ENCODE measurements at regions not wholly inside any gene's neighbourhood (a gene's known extent, or its start where the extent isn't known, plus 50 kb on each side); places are given as distances from the start of the nearest gene placed in this dataset.
"Not testable (repeated sequence)": the region's sequence is repeated elsewhere in the genome, so short reads cannot be mapped to it uniquely, and the experiment has no call there.

DNA sequence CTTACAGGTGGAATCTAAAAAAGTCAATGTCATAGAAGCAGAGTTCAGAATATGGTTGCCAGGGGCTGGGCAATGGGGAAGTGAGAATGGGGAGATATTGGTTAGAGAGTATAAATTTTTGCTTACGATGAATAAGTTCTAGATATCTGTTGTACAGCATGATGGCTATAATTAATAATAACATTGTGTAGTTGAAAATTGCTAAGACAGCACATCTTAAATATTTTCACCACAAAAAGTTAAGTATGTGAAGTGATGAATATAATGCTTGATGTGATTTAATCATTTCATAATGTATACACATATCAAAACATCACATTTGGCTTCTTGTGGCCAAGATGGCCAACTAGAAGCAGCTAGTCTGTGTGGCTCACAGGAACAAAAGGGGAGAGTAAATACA lies 425.9 kb upstream of the ACO1 start:
- FAIRE-seq, result no peak

GRCh38 chr9:31969552-31969951 lies 414.9 kb upstream of the ACO1 start:
- DNase-seq (ENCODE audit: low spot score) (no peak), FAIRE-seq (no peak)

More for the DNA sequence above, 425.9 kb upstream of the ACO1 start:
- no peak for DNase-seq (ENCODE audit: low spot score)

DNA sequence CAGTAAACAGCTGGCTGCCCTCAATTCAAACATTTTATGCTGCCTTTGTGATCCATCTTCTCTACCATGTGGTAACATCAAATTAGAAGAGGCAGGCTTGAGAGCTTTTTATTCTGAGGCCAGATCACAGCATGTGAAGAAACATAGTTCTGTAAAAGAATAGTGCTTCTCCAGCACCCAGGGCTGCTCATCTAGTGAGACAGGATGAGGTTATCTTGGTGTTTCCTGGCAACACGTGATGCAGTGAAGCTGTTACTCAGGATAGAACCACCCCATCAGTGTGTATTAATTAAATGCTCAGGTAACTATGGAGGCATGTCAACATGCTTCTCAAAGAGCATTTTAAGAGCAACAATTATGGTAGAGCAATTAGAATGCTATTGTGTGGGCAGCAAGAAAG lies 400.5 kb upstream of the ACO1 start:
- no peak for DNase-seq (ENCODE audit: low spot score)
- no peak for FAIRE-seq

GRCh38 chr9:31996331-31996730 lies 388.1 kb upstream of the ACO1 start:
- DNase-seq (ENCODE audit: low spot score) (no peak), FAIRE-seq (no peak)

GRCh38 chr9:32004431-32005076 lies 379.9 kb upstream of the ACO1 start:
- FAIRE-seq (no peak), DNase-seq (ENCODE audit: low spot score) (no peak)

- FAIRE-seq, result no peak
Measured at GRCh38 chr9:32010322-32010721, 374.1 kb upstream of the ACO1 start.

GRCh38 chr9:32011049-32011448 lies 373.4 kb upstream of the ACO1 start:
- FAIRE-seq, result no peak

More at GRCh38 chr9:32010322-32010721, 374.1 kb upstream of the ACO1 start:
- DNase-seq (ENCODE audit: low spot score), result no peak

DNA sequence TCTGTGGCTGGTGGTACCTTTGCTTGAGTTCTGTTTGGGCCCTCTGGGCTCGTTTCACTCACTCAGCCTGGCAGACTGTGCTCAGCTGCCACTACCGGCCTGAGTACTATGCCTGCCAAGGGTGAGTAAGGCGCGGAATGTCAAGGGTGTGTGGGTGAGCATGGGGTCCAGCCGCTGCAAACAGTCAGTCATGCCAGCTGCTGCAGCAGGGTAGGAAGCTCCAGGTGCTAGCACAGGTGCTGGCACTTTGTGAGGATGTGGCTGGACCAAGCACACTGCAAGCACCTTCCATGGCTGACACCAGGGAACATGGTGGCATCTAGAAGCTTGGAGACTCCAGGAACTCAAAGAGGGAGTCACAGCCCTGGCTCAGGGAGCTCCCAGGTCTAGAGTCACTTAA lies 368.6 kb upstream of the ACO1 start:
- DNase-seq (ENCODE audit: low spot score), result no peak
- no peak for FAIRE-seq

More at GRCh38 chr9:32011049-32011448, 373.4 kb upstream of the ACO1 start:
- no peak for DNase-seq (ENCODE audit: low spot score)

DNA sequence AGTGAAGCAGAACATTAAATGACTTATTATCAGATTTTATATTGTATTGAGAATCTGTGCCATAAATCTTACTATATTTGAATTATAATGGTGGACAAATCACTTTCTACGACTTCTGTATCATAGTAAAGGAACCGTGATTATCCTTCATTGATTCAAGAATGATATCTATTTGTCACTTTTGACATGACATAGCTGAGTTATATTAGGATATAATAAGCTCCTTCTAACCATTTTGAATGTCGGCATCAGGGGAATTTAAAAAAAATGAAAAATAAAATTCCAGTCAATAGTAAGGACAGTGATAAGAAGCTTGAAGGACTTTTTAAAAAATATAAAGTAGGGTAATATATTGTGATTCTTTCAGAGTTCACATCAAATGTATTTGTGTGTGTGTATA lies 338.9 kb upstream of the ACO1 start:
- no peak for FAIRE-seq
- DNase-seq (ENCODE audit: low spot score), result no peak

GRCh38 chr9:32067261-32067660 lies 317.2 kb upstream of the ACO1 start:
- DNase-seq (ENCODE audit: low spot score) (no peak), FAIRE-seq (no peak)

GRCh38 chr9:32069169-32069813 lies 315.2 kb upstream of the ACO1 start:
- FAIRE-seq, result no peak
- DNase-seq (ENCODE audit: low spot score), result no peak

GRCh38 chr9:32069969-32070368 lies 314.5 kb upstream of the ACO1 start:
- DNase-seq (ENCODE audit: low spot score) (no peak), FAIRE-seq (no peak)

- DNase-seq (ENCODE audit: low spot score), result no peak
- FAIRE-seq, result no peak
Measured at GRCh38 chr9:32072570-32072969, 311.9 kb upstream of the ACO1 start.

- DNase-seq (ENCODE audit: low spot score) (no peak), FAIRE-seq (no peak)
Measured at GRCh38 chr9:32092031-32092430, 292.4 kb upstream of the ACO1 start.

GRCh38 chr9:32117291-32117690 lies 267.2 kb upstream of the ACO1 start:
- DNase-seq (ENCODE audit: low spot score) (no peak), FAIRE-seq (no peak)

- DNase-seq (ENCODE audit: low spot score) (no peak), FAIRE-seq (no peak)
Measured at GRCh38 chr9:32128546-32128945, 255.9 kb upstream of the ACO1 start.

DNA sequence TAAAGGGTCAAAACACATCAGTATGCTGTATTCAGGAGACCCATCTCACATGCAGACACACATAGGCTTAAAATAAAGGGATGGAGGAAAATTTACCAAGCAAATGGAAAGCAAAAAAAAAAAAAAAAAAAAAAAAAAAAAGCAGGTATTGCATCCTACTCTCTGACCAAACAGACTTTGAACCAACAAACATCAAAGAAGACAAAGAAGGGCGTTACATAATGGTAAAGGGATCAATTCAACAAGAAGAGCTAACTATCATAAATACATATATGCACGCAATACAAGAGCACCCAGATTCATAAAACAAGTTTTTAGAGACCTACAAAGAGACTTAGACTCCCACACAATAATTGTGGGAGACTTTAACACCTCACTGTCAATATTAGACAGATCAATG lies 253.7 kb upstream of the ACO1 start:
- not testable (repeated sequence) for FAIRE-seq; DNase-seq (ENCODE audit: low spot score)

DNA sequence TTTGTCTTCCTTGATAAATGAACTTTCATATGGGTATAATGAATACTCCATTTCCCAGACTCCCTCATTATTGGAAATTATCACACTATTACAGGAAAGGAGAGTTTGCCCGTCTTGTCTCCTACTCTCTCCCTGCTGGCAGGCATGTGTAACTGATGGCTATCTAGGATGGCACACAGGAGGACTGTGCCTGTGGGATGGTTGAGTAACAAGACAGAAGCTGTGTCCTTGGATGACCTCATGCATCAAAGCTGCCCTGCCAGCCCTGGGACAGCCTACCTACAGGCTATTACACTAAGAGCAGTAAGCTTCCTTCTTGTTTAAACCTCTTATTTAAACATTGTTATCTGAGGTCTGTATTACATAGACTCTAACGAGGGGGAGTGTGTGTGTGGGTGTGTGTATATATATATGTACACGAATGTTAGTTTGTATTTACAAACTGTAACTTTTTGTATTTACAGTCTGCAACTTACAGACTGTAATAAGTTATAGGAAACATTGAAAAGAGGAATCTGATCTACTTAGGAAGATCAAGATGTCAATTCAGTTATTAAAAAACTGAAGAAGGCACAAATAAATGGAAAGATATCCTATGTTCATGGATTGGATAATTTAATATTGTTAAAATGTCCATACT lies 247.6 kb upstream of the ACO1 start:
- FAIRE-seq, result no peak
- DNase-seq (ENCODE audit: low spot score), result no peak

- no peak for FAIRE-seq
- no peak for DNase-seq (ENCODE audit: low spot score)
Measured at GRCh38 chr9:32142074-32142473, 242.4 kb upstream of the ACO1 start.

DNA sequence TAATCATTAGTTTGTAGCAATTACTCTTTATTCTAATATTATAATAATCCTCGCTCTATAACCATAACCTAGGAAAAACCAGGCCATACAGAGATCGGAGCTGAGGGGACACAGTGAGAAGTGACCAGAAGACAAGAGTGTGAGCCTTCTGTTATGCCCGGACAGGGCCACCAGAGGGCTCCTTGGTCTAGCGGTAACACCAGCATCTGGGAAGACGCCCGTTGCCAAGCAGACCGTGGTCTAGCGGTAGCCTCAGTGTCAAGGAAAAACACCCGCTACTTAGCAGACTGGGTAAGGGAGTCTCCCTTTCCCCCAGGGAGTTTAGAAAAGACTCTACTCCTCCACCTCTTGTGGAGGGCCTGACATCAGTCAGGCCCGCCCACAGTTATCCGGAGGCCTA lies 235.9 kb upstream of the ACO1 start:
- FAIRE-seq; DNase-seq (ENCODE audit: low spot score): not testable (repeated sequence)

- FAIRE-seq, result no peak
Measured at GRCh38 chr9:32161209-32161608, 223.2 kb upstream of the ACO1 start.

DNA sequence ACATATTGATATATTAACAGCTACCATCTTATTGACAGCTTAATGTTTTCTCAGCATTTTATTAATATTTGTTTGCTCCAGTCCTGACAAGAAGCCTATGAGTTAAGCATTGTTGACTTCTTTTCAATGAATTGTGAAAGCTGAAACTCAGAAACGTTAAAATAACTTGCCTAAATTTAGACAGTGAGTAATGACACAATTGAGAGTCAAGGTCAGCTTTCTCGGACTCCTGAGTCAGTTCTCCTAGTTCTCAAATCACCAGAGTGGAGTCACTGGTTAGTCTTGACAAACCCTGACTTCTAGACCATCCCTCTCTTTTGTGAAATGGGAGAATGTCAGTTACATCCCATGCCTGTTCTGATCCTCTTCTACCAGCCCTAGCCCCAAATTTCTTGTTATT lies 222.7 kb upstream of the ACO1 start:
- DNase-seq (ENCODE audit: low spot score), result no peak
- no peak for FAIRE-seq

More at GRCh38 chr9:32161209-32161608, 223.2 kb upstream of the ACO1 start:
- DNase-seq (ENCODE audit: low spot score), result no peak

DNA sequence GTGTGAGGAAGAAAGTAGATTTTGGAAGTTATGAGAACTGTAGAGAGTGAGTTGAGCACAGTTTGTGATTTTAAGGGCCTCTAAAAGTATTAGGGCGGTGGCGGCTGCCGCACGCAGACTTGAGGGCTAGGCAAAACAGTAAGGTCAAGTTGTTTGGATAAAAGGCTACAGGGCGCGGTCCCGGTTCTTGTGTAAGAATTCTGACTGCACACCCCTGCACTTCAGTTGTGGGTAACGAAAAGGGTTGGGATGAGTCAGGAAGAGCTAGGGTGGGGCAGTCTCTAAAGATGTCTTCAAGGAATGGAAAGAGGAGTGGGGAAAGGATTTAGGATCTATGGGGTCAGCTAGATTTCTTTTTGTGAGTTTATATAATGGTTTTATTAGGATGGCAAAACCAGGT lies 218.1 kb upstream of the ACO1 start:
- DNase-seq (ENCODE audit: low spot score); FAIRE-seq: not testable (repeated sequence)

Measured in RCC 7860 (cell line).